ENCODE measurements at regions not wholly inside any gene's neighbourhood (a gene's known extent, or its start where the extent isn't known, plus 50 kb on each side); places are given as distances from the start of the nearest gene placed in this dataset.

- Histone ChIP-seq H2AFZ (ENCODE audit: control insufficient read depth, low read depth, low read length) (no peak overlapping the region), H3K9ac (ENCODE audit: control insufficient read depth, insufficient read depth, low read length) (no peak overlapping the region), H3K4me1 (ENCODE audit: control insufficient read depth, insufficient read depth, low read length) (no peaks in the 10 kb centered on the region), H3K79me2 (ENCODE audit: control insufficient read depth, insufficient read depth, low read length) (no peaks in the 10 kb centered on the region), H3K27ac (ENCODE audit: control insufficient read depth, insufficient read depth) (no peak overlapping the region), H4K20me1 (ENCODE audit: control insufficient read depth, insufficient read depth) (no peaks in the 10 kb centered on the region), H3K9me3 (replicated peaks; ENCODE audit: control insufficient read depth, insufficient read depth, low read length) (no peaks in the 10 kb centered on the region), H3K4me3 (no peak overlapping the region), H3K27me3 (replicated peaks in 1 of 2; ENCODE audit: control insufficient read depth in 2 of 2, insufficient read depth in 2 of 2, low read length in 1 of 2) (no peaks in the 10 kb centered on the region), H3K4me2 (ENCODE audit: control insufficient read depth, insufficient read depth) (no peak overlapping the region), H3K36me3 (ENCODE audit: control insufficient read depth in 2 of 2, insufficient read depth in 2 of 2, low read length in 1 of 2) (no peaks in the 10 kb centered on the region)
- ChIA-PET CTCF (no interaction called here), RAD21 (ENCODE audit: unreplicated experiment) (no interaction called here), SMC1A (ENCODE audit: uncharacterized antibody, unreplicated experiment) (no interaction called here), POLR2A (no interaction called here)
- no TSS peak for BruUV-seq (replicated peaks)
- DNase-seq (ENCODE audit: low read depth, low spot score) (no peak), FAIRE-seq (no peak), ATAC-seq (no peak)
- intact Hi-C loops (cut with micrococcal nuclease; ENCODE audit: unreplicated experiment) = no loop called here
- TF ChIP-seq MXI1 (IDR thresholded peaks at IDR 0.05; ENCODE audit: low read depth, low read length) (no peak), ZBTB40 (IDR thresholded peaks at IDR 0.05; ENCODE audit: borderline replicate concordance) (no peak), NR2F1 (conservative IDR thresholded peaks at IDR 0.05) (no peak)
- in situ Hi-C loops (cut with MboI) = no loop called here
- 9% methylated on average over 1 of the region's 1 CpG for WGBS (ENCODE audit: insufficient coverage, insufficient replicate concordance, low lambda C conversion rate, missing lambda C conversion rate)
Measured at GRCh38 chr7:110296321-110296720, 794.6 kb upstream of the LRRN3 start.

GRCh38 chr7:110307776-110308175 is 783.2 kb upstream of the LRRN3 start:
- Histone ChIP-seq H3K27ac (ENCODE audit: control insufficient read depth, insufficient read depth) (no peak overlapping the region), H2AFZ (ENCODE audit: control insufficient read depth, low read depth, low read length) (no peak overlapping the region), H3K4me1 (ENCODE audit: control insufficient read depth, insufficient read depth, low read length) (no peaks in the 10 kb centered on the region), H4K20me1 (ENCODE audit: control insufficient read depth, insufficient read depth) (no peaks in the 10 kb centered on the region), H3K36me3 (ENCODE audit: control insufficient read depth in 2 of 2, insufficient read depth in 2 of 2, low read length in 1 of 2) (no peaks in the 10 kb centered on the region), H3K27me3 (replicated peaks in 1 of 2; ENCODE audit: control insufficient read depth in 2 of 2, insufficient read depth in 2 of 2, low read length in 1 of 2) (no peaks in the 10 kb centered on the region; a peak in 1 of 4 replicates), H3K4me2 (ENCODE audit: control insufficient read depth, insufficient read depth) (no peak overlapping the region), H3K9ac (ENCODE audit: control insufficient read depth, insufficient read depth, low read length) (no peak overlapping the region), H3K4me3 (no peak overlapping the region), H3K9me3 (replicated peaks; ENCODE audit: control insufficient read depth, insufficient read depth, low read length) (no peaks in the 10 kb centered on the region), H3K79me2 (ENCODE audit: control insufficient read depth, insufficient read depth, low read length) (no peaks in the 10 kb centered on the region)
- ChIA-PET RAD21 (ENCODE audit: unreplicated experiment) (no interaction called here), CTCF (interaction anchor here (0.5 kb wide), 1 partner anchor 47 kb away, joined by 3 read pairs; no protein-coding TSS in a partner anchor), SMC1A (ENCODE audit: uncharacterized antibody, unreplicated experiment) (no interaction called here), POLR2A (no interaction called here)
- in situ Hi-C loops (cut with MboI) = no loop called here
- FAIRE-seq (no peak), ATAC-seq (no peak), DNase-seq (ENCODE audit: low read depth, low spot score) (no peak)
- WGBS (ENCODE audit: insufficient coverage, insufficient replicate concordance, low lambda C conversion rate, missing lambda C conversion rate) = 0% methylated on average over 1 of the region's 1 CpG
- intact Hi-C loops (cut with micrococcal nuclease; ENCODE audit: unreplicated experiment) = no loop called here
- no TSS peak for BruUV-seq (replicated peaks)
- TF ChIP-seq, protein P1, sequence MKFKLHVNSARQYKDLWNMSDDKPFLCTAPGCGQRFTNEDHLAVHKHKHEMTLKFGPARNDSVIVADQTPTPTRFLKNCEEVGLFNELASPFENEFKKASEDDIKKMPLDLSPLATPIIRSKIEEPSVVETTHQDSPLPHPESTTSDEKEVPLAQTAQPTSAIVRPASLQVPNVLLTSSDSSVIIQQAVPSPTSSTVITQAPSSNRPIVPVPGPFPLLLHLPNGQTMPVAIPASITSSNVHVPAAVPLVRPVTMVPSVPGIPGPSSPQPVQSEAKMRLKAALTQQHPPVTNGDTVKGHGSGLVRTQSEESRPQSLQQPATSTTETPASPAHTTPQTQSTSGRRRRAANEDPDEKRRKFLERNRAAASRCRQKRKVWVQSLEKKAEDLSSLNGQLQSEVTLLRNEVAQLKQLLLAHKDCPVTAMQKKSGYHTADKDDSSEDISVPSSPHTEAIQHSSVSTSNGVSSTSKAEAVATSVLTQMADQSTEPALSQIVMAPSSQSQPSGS (IDR thresholded peaks at IDR 0.05; ENCODE audit: low read length) = no peak
- TF ChIP-seq, protein P2, sequence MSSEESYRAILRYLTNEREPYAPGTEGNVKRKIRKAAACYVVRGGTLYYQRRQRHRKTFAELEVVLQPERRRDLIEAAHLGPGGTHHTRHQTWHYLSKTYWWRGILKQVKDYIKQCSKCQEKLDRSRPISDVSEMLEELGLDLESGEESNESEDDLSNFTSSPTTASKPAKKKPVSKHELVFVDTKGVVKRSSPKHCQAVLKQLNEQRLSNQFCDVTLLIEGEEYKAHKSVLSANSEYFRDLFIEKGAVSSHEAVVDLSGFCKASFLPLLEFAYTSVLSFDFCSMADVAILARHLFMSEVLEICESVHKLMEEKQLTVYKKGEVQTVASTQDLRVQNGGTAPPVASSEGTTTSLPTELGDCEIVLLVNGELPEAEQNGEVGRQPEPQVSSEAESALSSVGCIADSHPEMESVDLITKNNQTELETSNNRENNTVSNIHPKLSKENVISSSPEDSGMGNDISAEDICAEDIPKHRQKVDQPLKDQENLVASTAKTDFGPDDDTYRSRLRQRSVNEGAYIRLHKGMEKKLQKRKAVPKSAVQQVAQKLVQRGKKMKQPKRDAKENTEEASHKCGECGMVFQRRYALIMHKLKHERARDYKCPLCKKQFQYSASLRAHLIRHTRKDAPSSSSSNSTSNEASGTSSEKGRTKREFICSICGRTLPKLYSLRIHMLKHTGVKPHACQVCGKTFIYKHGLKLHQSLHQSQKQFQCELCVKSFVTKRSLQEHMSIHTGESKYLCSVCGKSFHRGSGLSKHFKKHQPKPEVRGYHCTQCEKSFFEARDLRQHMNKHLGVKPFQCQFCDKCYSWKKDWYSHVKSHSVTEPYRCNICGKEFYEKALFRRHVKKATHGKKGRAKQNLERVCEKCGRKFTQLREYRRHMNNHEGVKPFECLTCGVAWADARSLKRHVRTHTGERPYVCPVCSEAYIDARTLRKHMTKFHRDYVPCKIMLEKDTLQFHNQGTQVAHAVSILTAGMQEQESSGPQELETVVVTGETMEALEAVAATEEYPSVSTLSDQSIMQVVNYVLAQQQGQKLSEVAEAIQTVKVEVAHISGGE (CRISPR knock-in tag; IDR thresholded peaks at IDR 0.05) = no peak
- no peak for TF ChIP-seq KDM1A (IDR thresholded peaks at IDR 0.05; ENCODE audit: borderline replicate concordance)
- TF ChIP-seq SP1 (IDR thresholded peaks at IDR 0.05; ENCODE audit: low read depth, low read length) = no peak
- no peak for TF ChIP-seq EZH2 (IDR thresholded peaks at IDR 0.05; ENCODE audit: borderline replicate concordance, control insufficient read depth, low read depth, low read length)
- TF ChIP-seq POU2F2 (IDR thresholded peaks at IDR 0.05; ENCODE audit: borderline replicate concordance, low read depth, low read length) = no peak
- TF ChIP-seq STAT3 (IDR thresholded peaks at IDR 0.05; ENCODE audit: low read depth, low read length) = no peak
